Stimulated activated CD4-positive, alpha-beta T cell treated with anti-CD3 and anti-CD28 coated beads, Interleukin-12 subunit alpha, Interleukin-12 subunit beta, amount 100 ng/mL, for 4 hours (primary cell): ENCODE measurements at regions not wholly inside any gene's neighbourhood (a gene's known extent, or its start where the extent isn't known, plus 50 kb on each side); places are given as distances from the start of the nearest gene placed in this dataset.
"Not testable (repeated sequence)": the region's sequence is repeated elsewhere in the genome, so short reads cannot be mapped to it uniquely, and the experiment has no call there.

Experiments used
- DNase-seq: peaks from one replicate; pipeline ENCODE4 v3.0.0-alpha.2; 2020

DNA sequence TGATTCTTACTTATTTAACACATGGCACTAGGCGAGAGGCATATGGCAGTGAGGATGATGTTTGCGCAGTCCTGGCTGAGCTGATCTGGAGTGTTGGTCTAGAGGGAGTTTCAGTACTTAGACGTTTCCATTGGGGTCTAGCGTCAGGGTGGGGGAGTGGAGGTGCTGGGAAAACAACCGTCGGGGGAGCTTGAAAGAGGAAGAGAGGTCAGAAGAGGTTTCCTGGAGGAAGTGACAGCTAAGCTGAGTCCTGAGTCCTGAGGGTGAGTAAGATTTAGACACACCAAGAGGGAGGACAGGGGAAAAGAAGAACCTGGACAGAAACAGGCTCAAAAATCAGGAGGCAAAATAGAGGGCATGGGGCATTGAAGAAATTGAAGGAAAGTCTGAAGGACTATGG is 81.4 kb downstream of the ALOX5AP start:
- no peak for DNase-seq

DNA sequence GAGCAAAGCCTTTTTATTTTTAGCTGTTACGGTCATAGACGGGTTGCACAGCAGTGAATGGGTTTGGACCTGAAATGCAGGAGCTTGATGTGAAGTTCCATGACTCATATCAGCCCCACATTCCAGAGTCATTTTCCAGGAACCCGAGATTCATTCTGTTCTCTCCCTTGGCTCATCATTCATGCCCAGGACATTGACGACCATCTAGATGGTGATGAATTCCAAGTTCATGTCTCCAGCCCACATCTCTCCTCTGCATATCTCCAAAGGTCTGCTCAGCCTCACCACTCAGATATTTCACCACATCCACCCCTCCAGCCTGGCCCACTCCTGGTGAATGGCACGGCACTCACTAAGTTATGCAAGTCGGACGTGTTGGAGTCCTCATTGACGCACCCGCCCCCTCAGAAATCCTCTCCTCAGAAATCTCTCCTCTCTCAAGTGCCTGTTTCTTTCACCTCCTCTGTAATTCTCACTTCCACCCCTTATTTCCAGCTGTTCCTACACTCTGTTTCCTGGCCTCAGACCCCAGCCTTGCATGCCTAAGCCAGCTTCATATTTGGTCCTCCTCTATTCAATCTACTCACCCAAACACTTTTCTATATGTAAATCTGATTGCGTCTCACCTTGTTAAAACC is 83.1 kb downstream of the ALOX5AP start:
- DNase-seq = no peak

DNA sequence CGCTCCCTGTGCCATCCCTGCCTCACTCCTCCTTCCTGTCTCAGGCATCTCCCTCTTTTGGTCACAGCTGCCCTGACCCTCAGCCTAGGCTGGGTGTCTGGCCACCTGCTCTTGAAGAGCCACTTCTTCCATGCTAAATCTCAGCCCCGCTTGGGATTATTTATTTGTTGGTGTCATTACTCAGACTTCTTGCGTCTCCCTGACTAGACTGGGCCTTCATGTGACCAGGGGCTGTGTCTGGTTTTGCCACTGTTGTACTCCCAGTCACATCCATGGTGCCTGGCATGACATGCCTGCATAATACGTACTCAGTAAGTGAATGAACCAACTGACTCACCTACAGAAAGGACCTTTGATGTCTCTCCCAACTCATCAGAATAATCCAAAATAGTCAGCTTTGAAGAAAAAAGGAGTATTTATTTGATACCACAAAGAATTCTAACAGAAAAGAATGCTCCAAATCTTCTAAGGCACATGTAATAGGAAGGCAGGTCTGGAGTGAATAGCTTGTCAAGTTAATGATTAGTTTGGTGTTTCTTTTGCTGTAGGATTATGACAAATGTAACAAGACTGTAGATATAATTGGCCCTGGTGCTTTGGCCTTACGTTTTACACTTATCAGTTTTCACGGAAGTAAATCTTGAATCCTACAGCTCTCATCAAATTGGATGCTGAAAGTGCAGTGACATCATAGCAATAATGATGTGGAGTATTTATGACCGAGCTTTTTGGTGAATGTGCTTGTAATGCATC is 84.0 kb downstream of the ALOX5AP start:
- DNase-seq = no peak

DNA sequence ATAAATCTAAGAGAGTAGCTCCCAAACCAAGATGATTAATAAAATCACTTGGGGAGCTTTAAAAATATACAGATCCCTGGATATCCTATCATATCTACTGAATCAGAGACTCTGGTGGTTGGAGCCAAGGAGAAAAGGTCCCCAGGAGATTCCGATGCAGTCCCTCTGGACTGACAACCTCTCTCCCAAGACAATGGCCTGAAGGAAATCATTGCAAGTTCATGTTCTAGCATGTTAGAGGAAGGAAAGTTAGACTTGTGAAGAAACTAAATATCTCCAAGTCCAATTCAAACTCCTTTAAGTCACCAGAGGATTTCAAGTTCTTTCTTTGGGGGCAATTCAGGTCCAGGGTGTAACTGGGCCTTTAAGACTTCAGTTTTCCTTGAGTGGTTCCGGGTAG is 84.7 kb upstream of the MEDAG start:
- no peak for DNase-seq

DNA sequence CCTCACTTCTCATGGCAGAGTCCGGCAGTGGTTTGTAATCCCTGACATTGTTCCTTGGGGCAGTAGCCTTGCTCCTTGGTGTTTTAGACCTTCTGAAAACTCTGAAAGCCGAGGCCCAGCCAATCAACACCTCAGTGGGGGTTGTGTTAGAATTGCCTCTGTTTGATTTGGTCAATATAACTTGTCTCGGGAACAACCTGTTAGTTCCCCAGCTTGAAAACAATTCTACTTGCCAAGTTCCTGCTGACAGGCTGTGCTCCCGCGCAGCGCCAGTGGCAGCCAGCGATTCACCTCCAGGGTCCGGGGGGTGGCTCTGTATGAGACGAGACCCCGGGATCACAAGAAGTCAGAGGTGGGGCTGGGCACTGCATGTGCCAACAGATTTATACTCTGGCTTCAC is 81.4 kb upstream of the MEDAG start:
- no peak for DNase-seq

DNA sequence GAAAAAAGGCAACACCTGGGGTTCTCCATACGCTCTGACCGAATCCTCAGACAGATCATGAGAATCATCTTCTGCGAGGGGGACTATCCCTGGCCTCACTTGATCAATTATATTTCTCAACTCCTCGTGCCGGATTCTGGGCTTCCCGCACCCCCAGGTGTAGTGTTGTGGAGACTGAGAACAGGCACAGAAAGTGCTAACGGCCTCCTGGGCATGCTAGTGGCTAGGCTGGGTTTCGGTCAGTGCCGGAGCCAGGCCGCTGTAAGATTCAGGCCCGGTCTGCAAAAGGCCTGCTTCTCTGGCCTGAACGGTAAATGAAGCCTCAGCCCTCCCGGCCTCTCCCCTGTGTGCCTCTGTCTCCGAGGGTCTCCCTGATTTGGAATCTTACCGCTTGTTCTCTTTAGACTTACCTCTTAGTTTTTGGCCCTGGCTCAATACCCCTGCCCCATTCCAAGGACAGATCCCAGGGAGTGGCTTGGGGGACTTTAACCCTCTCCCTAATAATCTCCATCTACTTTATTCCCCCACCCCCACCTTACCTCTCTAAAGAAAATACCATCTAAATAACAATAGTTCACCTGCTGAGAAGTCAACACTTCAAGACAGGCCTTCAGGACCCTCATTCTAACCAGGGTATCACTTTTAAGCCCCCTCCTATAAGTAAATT is 79.0 kb upstream of the MEDAG start:
- DNase-seq = no peak

DNA sequence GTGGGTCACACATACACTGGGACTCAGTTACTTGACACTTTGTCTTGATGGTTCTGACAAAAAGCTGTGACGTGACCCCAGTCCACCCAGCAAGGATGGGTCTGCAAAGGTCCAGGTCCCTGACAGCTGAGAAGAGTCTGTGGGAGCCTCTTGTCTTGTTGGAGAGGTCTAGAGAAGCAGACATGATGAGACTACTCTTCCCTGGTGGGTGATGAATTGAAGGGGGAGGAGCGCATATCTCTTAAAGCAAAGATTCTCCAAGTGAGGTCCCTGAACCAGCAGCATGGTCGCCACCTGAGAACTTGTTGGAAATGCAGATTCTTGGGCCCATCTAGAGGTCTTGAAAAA is 78.5 kb upstream of the MEDAG start:
- DNase-seq = no peak

DNA sequence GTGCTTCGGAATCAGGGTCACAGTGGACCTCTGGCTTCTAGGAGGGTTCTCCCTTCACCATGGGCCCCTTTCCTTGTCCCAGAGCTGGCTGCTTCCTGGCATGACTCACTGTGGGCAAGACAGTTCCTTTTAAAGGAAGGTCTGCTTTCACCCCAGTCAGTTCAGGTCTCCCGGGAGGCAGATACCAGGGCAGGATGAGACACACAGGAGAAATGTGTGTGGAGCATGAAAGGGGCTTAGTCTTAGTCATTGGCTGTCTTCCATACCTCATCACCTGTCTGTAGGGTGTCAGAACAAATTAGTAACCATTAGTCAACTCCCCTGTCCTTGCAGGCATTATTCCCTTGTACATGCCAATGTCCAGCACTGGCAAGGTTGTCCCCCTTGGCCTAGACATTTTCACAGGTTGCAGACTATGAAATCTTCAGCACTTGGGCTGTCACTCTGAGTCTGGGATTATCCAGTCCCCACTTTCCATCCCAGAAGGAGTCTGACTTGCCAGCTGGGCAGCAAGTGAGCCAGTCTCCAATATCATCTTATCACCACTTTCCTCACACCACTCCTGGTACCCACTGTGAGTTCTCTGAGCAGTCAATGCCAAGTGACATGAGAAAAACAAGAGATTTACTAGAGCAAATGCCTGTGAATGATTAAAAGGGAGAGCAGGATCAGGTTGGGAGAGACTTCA is 76.8 kb upstream of the MEDAG start:
- no peak for DNase-seq

DNA sequence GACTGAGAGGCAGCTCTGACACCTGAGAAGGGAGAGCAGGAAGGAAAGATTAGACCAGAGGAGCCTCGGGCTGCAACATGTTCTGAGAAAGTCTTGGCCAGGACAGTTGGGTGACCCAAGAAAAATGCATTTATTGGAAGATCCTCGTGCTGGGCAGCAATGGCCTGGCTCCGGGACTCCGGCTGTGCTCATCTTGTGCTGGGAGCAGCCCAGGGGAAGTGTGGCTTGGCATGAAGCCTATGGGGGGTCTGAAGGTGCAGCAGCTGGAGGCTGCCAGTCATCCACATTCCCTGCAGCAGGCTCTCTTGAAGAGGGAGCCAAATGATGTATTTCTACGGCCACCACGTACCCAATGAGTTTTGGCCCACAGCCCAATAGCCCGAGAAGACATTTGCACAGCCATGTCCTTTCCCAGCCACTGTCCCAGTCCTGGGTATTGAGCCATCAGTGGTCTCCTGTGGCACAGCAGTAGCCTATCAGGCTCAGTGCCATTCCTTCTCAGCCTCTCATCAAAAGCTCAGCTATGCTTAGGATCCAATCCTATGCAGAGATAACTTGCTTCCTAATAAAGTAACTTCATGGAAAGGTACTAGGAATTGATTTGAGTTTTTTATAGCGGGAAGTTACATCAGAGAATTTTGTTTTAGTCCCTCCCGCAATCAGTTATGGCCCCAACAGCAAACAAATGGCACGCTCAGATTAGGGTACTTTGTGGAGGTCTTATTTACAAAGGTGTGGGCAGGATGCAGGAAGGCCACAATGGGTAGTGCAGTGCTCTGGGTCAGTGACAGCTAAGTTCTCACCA is 76.0 kb upstream of the MEDAG start:
- DNase-seq = no peak

DNA sequence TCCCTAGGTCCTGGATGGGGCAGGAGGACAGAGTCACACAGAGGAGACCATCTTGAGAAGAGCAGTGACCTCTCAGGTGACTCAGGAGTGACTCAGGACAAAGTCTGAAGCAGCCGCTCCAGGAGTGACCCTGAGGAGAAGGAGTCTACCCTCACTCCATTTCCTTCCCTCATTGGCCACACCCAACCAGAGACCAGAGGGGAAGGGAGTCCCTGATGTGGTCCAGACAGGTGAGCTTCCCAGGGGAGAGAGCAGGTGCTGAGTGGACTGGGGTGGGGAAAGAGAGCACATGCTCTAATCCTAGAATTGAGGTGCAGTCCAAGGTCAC is 75.5 kb upstream of the MEDAG start:
- DNase-seq = no peak

DNA sequence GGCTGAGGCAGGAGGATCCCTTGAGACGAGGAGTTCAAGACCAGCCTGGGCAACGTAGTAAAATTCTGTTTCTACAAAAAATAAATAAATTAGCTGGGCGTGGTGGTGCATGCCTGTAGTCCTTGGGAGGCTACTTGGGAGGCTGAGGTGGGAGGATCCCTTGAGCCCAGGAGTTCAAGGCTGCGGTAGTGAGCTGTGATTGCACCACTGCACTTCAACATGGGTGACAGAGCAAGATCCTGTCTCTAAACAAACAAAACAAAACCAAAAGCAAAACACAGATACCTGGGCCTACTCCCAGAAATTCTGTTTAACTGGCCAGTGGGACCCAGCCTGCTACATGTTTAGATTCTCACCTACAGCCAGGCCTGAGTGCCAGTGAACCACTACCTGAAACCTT is 74.6 kb upstream of the MEDAG start:
- no peak for DNase-seq

DNA sequence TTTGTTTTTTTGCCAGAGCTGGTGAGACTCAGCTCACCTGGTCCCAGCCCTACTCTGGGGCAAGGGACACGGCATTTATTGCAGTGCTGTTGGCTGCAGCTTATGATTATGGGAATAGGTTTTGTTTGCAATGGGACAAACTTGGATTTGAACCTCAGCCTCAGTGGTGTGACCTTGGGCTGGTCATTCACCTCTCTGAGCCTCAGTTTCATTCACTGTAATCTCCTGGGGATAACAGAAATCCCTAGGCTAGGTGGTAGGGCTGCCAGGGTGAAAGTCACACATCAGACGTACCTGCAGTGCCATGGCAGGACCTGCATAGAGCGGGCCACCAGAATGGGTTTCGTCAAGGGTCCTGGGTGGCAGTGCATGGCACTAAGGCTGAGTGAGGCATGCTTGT is 73.7 kb upstream of the MEDAG start:
- DNase-seq = no peak

DNA sequence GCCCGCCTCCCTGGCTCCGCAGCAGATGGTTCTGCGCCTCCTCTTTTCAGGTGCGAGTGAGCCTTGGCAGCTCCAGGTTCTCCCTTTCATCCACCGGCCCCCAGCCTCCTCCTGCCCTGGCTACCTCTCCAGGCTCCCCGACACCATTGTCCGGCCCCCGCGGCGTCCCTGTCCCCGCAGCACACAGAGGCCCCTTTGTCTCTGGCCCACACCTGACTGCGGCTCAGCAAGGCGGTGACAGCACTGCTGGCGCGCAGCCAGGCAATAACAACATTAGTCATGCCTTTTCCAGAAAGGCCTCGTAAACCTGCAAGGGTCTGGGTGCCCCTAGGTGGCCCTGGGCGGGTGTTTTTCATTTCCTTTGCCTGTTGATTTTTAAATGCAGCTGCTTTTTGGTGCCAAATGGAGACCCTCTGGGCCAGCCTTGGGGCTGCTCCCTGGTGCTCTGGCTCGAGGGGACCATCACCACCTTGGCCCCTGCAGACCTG is 73.2 kb upstream of the MEDAG start:
- peak; percentile 23 for DNase-seq

DNA sequence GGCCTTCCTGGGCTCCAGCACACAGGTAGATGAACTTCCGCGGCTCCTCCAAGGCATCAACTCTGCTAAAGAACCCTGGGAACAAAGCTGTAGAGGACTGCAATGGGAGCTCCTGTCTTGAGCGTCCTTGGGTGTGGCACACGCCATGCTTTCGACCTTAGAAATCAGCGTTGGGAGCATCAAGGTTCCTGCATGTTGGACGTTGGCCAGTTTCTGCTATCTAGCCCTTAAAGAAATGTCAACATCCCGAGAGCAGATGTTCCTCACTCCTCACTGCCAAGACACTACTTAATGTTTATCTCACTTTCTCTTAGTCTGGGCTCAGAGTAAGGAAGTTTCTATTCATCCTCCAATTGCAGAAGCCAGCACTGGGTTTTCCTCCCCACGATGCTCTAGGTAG is 70.6 kb upstream of the MEDAG start:
- no peak for DNase-seq

DNA sequence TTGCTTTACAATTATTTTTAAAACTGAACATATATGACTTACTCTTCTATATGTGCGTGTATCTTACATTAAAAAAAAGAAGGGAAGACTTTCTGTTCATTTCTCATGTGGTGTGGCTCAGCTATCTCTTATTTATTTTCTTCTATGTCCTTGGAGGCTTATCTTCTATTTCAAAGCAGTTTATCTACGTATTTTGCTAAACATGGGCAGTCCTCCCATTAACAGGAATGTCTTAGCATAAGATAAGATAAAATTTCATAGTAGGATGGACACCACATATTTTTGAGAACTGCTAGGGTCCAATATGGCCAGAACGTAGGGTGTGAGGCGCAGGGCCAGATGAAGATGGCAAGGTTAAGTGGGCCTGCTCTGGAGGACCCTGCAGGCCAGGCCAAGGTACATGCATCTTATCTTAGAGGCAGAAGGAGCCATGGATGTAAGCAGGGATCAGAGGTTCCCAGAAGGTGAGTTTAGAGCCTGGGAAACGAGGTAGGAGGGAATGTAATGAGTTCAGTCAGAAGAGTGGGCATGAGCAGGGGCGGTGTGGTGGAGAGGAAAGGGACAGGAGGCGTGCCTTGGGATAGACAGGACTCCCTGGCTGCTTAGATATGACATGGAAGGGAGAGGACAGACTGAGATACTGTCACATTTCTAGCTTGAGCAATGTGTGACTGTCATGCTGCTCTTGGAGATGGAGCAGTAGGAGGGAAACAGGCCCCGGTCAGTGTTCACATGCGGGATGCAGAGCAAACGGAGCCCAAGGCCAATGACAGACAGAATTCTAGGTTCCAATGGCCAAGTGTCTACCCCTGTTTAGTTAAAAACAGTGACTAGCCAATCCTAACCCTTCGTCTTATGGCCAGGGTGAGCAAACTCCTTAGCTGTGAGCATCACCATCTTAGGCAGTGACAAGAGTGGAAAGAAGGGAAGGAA is 68.6 kb upstream of the MEDAG start:
- DNase-seq = no peak

DNA sequence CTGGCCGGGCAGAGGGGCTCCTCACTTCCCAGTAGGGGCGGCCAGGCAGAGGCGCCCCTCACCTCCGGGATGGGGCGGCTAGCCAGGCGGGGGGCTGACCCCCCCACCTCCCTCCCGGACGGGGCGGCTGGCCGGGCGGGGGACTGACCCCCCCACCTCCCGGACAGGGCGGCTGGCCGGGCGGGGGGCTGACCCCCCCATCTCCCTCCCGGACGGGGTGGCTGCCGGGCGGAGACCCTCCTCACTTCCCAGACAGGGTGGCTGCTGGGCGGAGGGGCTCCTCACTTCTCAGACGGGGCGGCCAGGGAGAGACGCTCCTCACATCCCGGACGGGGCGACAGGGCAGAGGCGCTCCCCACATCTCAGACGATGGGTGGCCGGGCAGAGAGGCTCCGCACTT is 66.4 kb upstream of the MEDAG start:
- DNase-seq = not testable (repeated sequence)

DNA sequence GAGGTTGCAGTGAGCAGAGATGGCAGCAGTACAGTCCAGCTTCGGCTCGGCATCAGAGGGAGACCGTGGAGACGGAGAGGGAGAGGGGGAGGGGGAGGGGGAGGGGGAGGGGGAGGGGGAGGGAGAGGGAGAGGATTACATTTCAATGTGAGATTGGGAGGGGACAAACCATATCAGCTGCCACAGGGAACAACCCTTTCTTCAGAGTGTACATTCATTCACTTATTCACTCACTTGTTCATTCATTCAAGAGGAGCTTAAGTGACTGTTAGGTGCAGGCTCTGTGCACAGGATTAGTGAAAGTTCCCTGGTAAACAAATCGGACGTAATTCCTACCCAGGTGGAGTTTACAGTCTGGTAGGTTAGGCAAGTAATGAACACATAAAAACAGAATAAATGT is 65.6 kb upstream of the MEDAG start:
- DNase-seq = no peak

DNA sequence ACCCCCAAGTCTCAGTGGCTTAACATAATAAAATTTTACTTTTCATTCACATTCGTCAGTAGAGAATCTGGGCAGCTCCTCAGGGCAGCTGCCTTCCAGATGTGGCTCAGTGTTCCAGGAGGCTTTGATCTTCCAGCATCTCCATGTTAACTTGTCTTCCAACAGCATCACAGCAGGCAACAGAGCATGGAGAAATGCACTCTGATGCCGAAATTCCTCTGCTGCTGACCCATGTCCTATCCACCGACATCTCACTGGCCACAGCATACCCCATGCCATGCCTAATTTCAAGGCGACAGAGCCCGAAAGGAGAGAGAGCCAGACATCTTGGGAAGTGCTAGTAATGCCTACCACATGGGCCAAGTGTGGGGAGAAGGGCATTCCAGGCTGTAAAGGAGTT is 64.9 kb upstream of the MEDAG start:
- DNase-seq = no peak

DNA sequence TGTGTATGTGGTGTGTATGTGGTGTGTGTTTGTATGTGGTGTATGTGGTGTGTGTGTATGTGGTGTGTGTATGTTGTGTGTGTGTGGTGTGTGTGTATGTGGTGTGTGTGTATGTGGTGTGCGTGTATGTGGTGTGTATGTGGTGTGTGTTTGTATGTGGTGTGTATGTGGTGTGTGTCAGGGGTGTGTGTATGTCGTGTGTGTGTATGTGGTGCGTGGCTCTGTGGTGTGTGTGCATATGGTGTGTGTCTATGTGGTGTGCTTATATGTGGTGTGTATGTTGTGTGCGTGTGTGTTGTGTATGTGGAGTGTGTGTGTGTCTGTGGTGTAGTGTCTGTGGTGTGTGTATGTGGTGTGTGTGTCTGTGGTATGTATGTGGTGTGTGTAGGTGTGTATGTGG is 62.5 kb upstream of the MEDAG start:
- DNase-seq = no peak

DNA sequence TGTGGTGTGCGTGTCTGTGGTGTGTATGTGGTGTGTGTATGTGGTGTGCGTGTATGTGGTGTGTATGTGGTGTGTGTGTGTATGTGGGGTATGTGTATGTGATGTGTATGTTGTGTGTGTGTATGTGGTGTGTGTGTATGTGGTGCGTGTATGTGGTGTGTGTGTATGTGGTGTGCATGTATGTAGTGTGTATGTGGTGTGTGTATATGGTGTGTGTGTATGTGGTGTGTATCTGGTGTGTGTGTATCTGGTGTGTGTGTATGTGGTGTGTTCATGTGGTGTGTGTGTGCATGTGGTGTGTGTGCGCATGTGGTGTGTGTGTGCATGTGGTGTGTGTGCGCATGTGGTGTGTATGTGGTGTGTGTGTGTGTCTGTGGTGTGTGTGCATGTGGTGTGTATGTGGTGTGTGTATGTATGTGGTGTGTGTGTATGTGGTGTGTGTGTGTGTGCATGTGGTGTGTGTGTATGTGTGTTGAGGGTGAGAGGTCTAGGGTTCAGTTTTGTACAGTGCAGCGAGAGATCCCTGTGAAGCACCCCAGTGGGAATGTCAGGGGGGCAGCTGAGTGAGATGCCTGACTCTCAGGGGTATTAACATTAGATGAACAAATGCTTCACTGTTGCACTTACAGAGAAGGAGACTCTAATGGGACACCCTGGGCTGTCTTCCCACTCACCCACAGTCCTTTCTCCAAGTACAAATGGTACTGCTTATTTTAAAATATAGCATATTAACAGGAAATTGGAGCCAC is 61.3 kb upstream of the MEDAG start:
- DNase-seq = no peak
